ENCODE measurements at regions not wholly inside any gene's neighbourhood (a gene's known extent, or its start where the extent isn't known, plus 50 kb on each side); places are given as distances from the start of the nearest gene placed in this dataset.

DNA sequence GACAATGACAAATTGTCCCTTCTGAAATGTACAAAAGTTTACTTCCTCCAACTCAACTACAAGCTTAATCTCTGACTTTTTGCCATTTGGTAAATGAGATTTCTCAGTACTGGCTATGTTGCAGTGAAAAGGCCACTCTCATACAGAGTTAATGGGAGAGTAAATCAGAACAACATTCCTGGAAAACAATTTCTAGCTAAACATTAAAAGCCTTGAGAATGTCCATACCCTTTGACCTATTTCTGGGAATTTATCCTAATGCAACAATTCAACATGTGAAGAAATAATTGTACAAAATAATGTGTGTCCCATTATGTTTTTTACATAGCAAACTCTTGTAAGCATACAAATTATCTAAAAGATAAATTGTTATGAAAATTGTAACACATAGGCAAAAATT lies 56.3 kb upstream of the SPEF2 start:
- intact Hi-C loops (cut with DNase I): no loop called here
- H3K9ac ChIP-seq (ENCODE audit: low read depth in 2 of 2, low read length in 2 of 2): no peak overlapping the region

DNA sequence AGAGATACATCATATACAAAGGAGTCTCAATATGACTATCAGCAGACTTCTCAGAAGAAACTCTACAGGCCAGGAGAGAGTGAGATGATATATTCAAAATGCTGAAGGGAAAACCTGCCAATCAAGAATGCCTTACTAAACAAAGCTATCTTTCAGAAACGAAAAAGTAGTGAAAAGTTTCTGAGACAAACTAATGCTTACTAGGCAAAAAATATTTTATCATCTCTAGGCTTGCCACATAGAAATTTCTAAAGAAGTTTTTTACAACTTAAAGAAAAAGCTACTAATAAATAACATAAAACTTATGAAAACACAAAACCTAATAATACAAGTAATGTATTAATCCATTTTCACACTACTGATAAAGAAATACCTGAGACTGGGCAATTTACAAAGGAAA lies 59.9 kb upstream of the SPEF2 start:
- no peaks in the 10 kb centered on the region for H3K9me3 ChIP-seq
- TF ChIP-seq, protein P1, sequence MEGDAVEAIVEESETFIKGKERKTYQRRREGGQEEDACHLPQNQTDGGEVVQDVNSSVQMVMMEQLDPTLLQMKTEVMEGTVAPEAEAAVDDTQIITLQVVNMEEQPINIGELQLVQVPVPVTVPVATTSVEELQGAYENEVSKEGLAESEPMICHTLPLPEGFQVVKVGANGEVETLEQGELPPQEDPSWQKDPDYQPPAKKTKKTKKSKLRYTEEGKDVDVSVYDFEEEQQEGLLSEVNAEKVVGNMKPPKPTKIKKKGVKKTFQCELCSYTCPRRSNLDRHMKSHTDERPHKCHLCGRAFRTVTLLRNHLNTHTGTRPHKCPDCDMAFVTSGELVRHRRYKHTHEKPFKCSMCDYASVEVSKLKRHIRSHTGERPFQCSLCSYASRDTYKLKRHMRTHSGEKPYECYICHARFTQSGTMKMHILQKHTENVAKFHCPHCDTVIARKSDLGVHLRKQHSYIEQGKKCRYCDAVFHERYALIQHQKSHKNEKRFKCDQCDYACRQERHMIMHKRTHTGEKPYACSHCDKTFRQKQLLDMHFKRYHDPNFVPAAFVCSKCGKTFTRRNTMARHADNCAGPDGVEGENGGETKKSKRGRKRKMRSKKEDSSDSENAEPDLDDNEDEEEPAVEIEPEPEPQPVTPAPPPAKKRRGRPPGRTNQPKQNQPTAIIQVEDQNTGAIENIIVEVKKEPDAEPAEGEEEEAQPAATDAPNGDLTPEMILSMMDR (IDR thresholded peaks at IDR 0.05): no peak
- intact Hi-C loops (cut with DNase I): no loop called here

More for the DNA sequence above, 56.3 kb upstream of the SPEF2 start:
- Histone ChIP-seq H3K4me1 (no peaks in the 10 kb centered on the region), H3K4me3 (no peak overlapping the region), H3K27me3 (no peaks in the 10 kb centered on the region), H3K36me3 (no peaks in the 10 kb centered on the region), H3K9me3 (no peaks in the 10 kb centered on the region), H3K27ac (no peak overlapping the region)
- TF ChIP-seq, protein P1 (IDR thresholded peaks at IDR 0.05): no peak
- DNase-seq: no peak

DNA sequence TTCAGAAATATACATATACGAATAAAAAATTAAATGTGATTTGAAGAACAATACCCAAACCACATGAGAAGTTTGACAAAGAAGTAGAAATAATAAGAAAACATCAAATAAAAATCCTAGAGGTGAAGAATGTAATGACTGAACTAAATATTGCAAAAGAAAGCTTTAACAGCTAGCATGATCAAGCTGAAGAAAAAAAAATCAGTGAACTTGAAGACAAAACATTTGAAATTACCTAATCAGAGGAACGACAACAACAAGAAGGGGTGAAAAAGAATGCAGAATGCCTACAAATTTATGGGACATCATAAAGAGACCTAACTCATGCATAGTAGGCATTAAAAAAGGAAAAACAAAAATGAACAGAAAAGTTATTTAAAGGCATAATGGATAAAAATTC lies 60.5 kb upstream of the SPEF2 start:
- no peaks in the 10 kb centered on the region for H3K36me3 ChIP-seq
- no peaks in the 10 kb centered on the region for H3K9me3 ChIP-seq
- intact Hi-C loops (cut with DNase I): no loop called here
- H3K9ac ChIP-seq (ENCODE audit: low read depth in 2 of 2, low read length in 2 of 2): no peak overlapping the region
- DNase-seq: no peak
- no peaks in the 10 kb centered on the region for H3K27me3 ChIP-seq
- no peaks in the 10 kb centered on the region for H3K4me1 ChIP-seq
- H3K4me3 ChIP-seq: no peak overlapping the region
- TF ChIP-seq, protein P1 (IDR thresholded peaks at IDR 0.05): no peak
- H3K27ac ChIP-seq: no peak overlapping the region

More for the DNA sequence above, 59.9 kb upstream of the SPEF2 start:
- Histone ChIP-seq H3K4me3 (no peak overlapping the region), H3K4me1 (no peaks in the 10 kb centered on the region), H3K36me3 (no peaks in the 10 kb centered on the region), H3K27me3 (no peaks in the 10 kb centered on the region), H3K27ac (no peak overlapping the region), H3K9ac (ENCODE audit: low read depth in 2 of 2, low read length in 2 of 2) (no peak overlapping the region)
- no peak for DNase-seq

DNA sequence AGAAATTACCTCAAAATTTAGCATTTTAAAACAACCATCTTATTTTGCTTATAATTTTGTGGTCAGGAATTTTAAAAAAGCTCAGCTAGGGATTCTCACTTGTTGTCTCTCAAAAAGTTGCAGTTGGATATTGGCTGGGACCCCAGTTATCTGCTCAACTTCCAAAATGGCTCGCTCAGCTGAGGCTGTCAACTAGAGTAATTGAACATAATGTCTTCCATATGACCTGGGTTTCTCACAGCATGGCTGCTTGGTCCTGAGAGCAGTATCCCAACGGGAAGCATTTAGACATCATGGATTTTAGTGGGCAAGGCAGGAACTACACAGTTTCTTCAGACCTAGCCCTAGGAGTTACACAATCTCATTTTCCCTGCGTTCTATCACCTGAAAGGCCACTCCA lies 63.6 kb upstream of the SPEF2 start:
- H3K27ac ChIP-seq: no peak overlapping the region
- no peak for DNase-seq
- H3K9me3 ChIP-seq: no peaks in the 10 kb centered on the region
- H3K9ac ChIP-seq (ENCODE audit: low read depth in 2 of 2, low read length in 2 of 2): no peak overlapping the region
- H3K27me3 ChIP-seq: no peaks in the 10 kb centered on the region
- intact Hi-C loops (cut with DNase I): no loop called here
- H3K4me1 ChIP-seq: no peaks in the 10 kb centered on the region
- TF ChIP-seq, protein P1 (IDR thresholded peaks at IDR 0.05): no peak
- H3K4me3 ChIP-seq: no peak overlapping the region
- H3K36me3 ChIP-seq: no peaks in the 10 kb centered on the region

DNA sequence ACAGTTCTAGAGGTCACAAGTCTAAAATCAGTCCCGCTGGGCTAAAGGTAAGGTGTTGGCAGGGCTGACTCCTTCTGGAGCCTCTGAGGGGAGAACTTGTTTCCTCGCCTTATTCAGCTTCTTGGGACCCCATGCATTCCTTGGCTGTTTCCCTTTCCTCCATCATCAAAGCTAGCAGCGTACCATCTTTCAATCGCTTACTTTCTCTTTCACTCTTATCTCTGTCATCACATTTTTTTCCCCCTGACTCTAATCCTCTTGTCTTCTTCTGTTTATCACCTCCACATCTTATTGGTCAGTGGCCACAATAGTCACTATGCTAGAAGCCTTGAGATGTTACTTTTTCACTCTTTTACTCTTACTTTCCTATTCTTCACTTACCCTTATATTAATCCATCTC lies 72.5 kb upstream of the SPEF2 start:
- no peaks in the 10 kb centered on the region for H3K27me3 ChIP-seq
- DNase-seq: no peak
- TF ChIP-seq, protein P1 (IDR thresholded peaks at IDR 0.05): no peak
- H3K9ac ChIP-seq (ENCODE audit: low read depth in 2 of 2, low read length in 2 of 2): no peak overlapping the region
- H3K4me3 ChIP-seq: no peak overlapping the region
- no peak overlapping the region for H3K27ac ChIP-seq
- intact Hi-C loops (cut with DNase I): no loop called here
- H3K36me3 ChIP-seq: no peaks in the 10 kb centered on the region
- H3K4me1 ChIP-seq: no peaks in the 10 kb centered on the region
- H3K9me3 ChIP-seq: no peaks in the 10 kb centered on the region

DNA sequence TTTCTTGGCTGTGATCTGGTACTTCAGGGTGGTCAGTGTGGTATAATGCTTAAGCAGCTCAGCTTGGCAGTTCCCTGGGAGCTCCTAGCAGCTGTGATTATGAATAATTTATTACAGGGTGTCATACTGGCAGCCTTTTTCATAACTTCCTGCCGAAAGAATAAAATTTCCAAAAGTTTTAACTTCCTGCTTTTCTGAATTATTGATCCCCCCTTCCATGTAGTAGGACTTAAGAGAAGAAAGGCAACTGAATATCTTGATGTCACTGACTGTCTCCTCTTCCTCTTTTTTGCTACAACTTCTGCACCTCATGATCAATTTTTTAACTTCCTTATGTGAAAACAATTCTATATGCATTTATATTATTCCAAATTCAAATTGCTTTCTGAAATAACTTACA lies 74.3 kb upstream of the SPEF2 start:
- TF ChIP-seq, protein P1 (IDR thresholded peaks at IDR 0.05): no peak
- Histone ChIP-seq H3K4me3 (no peak overlapping the region), H3K27me3 (no peaks in the 10 kb centered on the region), H3K9me3 (no peaks in the 10 kb centered on the region), H3K9ac (ENCODE audit: low read depth in 2 of 2, low read length in 2 of 2) (no peak overlapping the region), H3K27ac (no peak overlapping the region), H3K36me3 (no peaks in the 10 kb centered on the region), H3K4me1 (no peaks in the 10 kb centered on the region)
- intact Hi-C loops (cut with DNase I): no loop called here
- DNase-seq: no peak

Measured in colonic mucosa (tissue), 4 donors.